ENCODE measurements at regions not wholly inside any gene's neighbourhood (a gene's known extent, or its start where the extent isn't known, plus 50 kb on each side); places are given as distances from the start of the nearest gene placed in this dataset.
"Not testable (repeated sequence)": the region's sequence is repeated elsewhere in the genome, so short reads cannot be mapped to it uniquely, and the experiment has no call there.

- in situ Hi-C loops (cut with MboI; ENCODE audit: low sequenced_read_pairs): no loop called here
Observed at GRCh38 chr3:176651622-176652021, 545.7 kb downstream of the TBL1XR1 start.

GRCh38 chr3:176650478-176650877 lies 546.8 kb downstream of the TBL1XR1 start:
- in situ Hi-C loops (cut with MboI; ENCODE audit: low sequenced_read_pairs): no loop called here

DNA sequence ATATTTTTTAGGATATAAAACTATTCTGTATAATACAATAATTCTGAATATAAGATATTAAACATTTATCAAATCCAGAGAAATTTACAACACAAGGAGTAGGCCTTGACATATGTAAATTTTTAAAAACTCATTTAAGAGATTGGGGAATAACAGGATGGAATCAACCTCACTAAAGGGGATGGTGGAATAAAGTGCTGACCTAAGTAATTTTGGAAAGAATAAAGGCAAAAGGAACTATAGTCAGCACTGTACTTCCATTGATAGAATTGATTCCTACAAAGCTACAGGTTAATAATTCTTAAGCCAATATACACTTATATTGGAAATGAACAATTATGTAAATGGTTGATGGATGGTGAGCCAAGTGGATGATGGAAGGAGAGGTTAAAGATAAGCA lies 549.3 kb downstream of the TBL1XR1 start:
- in situ Hi-C loops (cut with MboI; ENCODE audit: low sequenced_read_pairs): no loop called here

GRCh38 chr3:176633511-176633910 lies 563.8 kb downstream of the TBL1XR1 start:
- in situ Hi-C loops (cut with MboI; ENCODE audit: low sequenced_read_pairs): no loop called here

DNA sequence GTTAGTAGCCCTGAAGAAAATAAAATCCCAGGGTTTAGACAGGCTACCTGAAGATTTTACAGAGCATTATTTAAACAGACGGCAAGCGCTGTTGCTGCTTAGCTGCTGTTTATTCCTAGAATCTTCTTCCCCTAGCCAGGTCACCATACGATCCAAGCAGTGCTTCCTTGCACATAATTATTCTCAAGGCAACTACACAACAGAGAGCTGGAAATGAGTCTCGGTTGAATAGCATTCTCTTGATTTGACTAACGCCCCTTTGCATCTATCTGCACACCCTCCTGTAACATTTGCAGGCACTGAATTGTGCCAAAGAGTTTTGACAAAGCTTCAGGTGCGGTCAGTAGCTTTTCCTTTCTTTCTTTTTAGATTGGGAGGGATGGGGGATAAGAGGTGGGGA lies 564.4 kb downstream of the TBL1XR1 start:
- in situ Hi-C loops (cut with MboI; ENCODE audit: low sequenced_read_pairs): no loop called here

- in situ Hi-C loops (cut with MboI; ENCODE audit: low sequenced_read_pairs): no loop called here
Observed at GRCh38 chr3:176631165-176631564, 566.1 kb downstream of the TBL1XR1 start.

DNA sequence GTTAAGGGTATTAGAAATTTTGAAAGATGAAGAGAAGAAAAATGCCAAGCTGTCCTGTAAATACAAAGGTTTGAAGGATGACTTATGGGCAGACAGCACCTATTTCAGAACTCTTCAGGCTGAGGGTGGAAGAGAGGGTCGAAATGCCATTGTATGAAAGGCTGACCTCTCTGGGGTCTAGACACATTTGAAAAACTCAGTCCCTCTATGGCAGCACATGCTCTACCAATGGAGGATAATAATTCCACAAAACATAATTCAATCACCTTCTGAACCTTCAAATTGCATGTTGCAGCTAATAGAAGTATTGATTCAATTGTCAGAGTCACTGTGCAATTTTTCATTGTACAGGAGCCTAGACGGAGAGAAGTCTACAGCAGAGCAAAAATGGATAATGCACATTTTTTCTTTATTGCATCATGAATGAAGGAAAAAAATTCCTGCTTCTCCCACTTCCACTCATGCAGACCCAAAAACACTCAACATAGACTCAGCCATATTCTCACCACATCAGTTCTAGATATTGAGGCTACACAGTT lies 569.1 kb downstream of the TBL1XR1 start:
- in situ Hi-C loops (cut with MboI; ENCODE audit: low sequenced_read_pairs): no loop called here

DNA sequence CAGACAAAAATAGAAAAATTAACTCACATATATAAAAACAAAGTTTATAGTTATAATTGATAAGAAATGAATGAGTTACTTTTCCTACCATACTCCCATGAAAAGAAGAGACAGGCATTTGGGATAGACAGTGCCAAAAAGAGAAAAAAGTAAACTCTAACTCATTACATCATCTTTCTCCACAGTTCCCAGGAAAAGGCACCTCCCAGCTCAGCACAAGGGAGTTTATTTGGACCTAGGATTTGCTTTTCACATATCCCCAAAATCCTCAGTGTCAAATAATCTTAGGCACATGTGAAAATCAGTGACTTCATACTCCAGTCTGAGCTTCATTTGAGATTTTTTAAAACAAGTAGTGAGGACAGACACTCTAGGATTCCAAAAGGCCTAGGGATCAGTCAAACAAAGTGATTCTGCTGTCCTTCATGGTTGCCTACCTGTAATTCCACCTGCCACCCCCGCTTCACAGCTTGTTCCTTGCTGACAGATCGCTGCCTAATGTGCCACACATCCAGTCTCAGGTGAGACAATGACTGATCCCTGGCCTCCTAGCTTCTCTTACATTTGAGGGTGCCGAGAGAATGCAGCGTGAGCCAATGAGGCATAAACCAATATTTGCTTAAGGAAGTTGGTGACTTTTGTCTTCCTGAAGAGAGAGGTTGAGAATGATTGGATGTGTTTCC lies 573.7 kb downstream of the TBL1XR1 start:
- in situ Hi-C loops (cut with MboI; ENCODE audit: low sequenced_read_pairs): no loop called here

GRCh38 chr3:176619833-176620232 lies 577.4 kb downstream of the TBL1XR1 start:
- in situ Hi-C loops (cut with MboI; ENCODE audit: low sequenced_read_pairs): no loop called here

- in situ Hi-C loops (cut with MboI; ENCODE audit: low sequenced_read_pairs): no loop called here
Observed at GRCh38 chr3:176615826-176616225, 581.5 kb downstream of the TBL1XR1 start.

DNA sequence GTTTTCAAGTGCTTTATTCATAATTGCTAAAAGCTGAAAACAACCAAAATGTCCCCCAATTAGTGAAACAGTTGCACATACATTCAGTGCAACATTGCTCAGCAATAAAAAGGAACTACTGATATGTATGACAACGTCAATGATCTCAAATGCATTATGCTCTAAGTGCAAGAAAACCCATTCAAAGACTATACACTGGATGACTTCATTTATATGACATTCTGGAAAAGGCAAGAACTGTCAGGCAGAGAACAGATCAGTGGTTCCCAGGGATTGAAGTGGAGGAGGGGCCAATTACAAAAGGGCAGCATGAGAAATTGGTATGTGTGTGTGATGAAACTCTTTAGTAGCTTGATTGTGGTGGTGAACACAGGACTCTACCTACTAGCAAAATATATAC lies 585.6 kb downstream of the TBL1XR1 start:
- in situ Hi-C loops (cut with MboI; ENCODE audit: low sequenced_read_pairs): no loop called here

GRCh38 chr3:176609361-176609760 lies 587.9 kb downstream of the TBL1XR1 start:
- in situ Hi-C loops (cut with MboI; ENCODE audit: low sequenced_read_pairs): no loop called here

DNA sequence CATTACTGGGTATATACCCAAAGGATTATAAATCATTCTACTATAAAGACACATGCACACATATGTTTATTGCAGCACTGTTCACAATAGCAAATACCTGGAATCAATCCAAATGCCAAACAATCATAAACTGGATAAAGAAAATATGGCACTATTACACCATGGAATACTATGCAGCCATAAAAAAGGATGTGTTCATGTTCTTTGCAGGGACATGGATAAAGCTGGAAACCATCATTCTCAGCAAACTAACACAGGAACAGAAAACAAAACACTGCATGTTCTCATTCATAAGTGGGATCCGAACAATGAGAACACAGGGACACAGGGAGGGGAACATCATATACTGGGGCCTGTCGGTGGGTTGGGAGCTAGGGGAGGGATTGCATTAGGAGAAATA lies 591.7 kb downstream of the TBL1XR1 start:
- in situ Hi-C loops (cut with MboI; ENCODE audit: low sequenced_read_pairs): not testable (repeated sequence)

DNA sequence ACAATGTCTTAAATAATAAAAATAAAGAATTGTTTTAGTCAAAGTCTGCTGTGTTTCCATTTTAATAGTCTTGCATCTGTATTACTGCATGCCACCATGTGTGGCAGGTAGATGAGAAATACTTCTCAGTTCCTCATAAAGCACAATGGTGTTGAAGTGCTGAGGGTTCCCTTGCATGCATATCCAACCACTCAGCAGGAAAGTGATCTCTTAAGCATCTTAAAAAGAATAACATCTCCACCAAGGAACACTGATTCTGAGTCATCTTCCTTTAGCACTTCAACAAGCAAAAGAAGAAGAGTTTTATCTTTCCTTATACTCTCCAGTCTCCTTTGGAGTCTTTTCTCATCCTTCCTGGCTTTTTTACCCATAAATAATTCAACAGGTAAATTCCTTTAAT lies 602.0 kb downstream of the TBL1XR1 start:
- in situ Hi-C loops (cut with MboI; ENCODE audit: low sequenced_read_pairs): no loop called here

- in situ Hi-C loops (cut with MboI; ENCODE audit: low sequenced_read_pairs): no loop called here
Observed at GRCh38 chr3:176590722-176591121, 606.6 kb downstream of the TBL1XR1 start.

DNA sequence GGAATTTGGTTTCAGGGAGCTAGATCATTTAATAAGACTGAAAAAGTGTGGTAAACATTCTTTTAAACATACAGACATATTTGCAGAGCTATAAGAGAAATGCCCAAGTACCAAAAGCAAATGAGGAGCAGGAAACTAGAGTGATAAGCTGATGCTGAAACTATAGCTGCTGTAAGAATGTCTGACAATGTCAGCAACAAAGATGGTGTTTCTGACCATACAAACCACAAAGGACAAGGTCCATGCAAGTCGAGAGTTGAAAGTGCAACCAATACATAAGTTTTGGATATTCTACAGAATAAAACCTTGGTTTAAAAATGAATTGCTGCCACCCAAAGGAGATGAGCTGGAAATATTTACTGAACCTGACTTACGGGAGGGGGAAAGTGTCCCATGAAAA lies 610.2 kb downstream of the TBL1XR1 start:
- in situ Hi-C loops (cut with MboI; ENCODE audit: low sequenced_read_pairs): no loop called here

DNA sequence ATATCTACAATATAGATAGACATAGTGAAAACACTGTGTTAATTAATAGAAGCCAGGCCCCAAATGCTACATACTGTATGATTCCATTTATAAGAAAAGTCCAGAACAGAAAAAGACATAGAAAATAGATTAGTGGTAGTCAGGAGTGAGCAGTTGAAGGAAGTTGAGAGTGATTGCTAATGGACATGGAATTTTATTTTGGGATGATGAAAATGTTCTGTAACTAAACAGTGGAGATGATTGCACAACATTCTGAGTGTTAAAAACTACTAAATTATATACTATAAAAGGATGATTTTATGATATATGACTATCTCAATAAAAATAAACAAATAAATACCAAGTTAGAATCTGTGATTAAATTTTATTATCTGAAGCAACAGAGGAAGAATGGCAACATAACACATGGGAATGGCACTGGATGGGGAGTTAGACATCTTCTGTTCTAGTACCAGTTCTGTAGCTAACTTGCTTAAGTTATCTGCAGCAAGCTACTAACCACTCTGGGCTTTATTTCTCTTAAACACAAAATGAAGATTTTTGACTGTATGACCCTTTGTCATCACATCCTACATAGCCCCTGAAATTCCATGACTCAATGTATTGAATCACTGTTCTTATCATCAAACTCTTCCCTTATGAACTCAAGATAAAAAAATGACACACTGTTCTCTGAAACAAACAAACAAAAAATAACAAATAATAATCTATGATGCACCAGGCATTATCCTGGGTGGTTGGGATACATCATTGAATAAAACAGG lies 612.7 kb downstream of the TBL1XR1 start:
- in situ Hi-C loops (cut with MboI; ENCODE audit: low sequenced_read_pairs): no loop called here

- in situ Hi-C loops (cut with MboI; ENCODE audit: low sequenced_read_pairs): no loop called here
Observed at GRCh38 chr3:176583956-176584355, 613.3 kb downstream of the TBL1XR1 start.

DNA sequence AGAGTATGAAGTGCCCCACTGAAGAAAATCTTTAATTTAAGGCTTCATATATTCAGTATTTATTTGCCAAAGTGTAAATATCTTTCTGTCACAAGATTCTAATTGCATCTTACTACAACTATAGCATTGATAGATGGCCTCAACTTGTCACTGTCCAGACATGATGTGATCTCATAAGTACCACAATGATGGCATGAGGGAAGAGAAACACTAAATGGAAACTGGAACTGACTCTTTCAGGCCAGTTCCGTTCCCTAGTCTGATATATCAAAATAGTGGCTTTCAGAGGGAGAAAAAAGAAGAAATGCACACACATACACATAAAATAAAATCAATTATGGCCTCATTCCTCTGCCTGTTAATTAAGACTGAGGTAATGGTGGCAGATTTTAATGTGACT lies 615.7 kb downstream of the TBL1XR1 start:
- in situ Hi-C loops (cut with MboI; ENCODE audit: low sequenced_read_pairs): no loop called here

- in situ Hi-C loops (cut with MboI; ENCODE audit: low sequenced_read_pairs): no loop called here
Observed at GRCh38 chr3:176579711-176580185, 617.5 kb downstream of the TBL1XR1 start.

DNA sequence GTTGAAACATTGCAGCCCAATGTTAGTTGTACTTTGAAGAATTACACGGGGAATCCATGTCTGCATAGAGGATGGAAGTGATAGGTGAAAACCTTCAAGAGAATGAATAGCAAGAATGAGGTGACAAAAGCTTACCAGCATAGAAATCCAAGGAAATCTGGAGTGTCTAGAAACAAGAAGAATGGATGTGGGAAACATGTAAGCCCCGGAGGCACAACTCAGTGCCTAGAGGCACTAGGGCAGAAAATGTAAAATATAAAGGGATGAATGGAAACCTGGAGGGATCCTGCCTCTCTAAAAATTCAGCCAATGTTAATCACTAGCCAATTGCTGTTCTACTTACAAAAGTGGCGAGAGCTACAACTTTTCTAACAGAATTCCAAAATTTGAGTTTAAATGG lies 619.0 kb downstream of the TBL1XR1 start:
- in situ Hi-C loops (cut with MboI; ENCODE audit: low sequenced_read_pairs): no loop called here

- in situ Hi-C loops (cut with MboI; ENCODE audit: low sequenced_read_pairs): no loop called here
Observed at GRCh38 chr3:176577447-176577846, 619.8 kb downstream of the TBL1XR1 start.

Measured in HL-60/S4 treated with phorbol 12-myristate 13-acetate at 8.2 ng/mL for 4 days and 3 days (cell line).